ENCODE measurements at regions not wholly inside any gene's neighbourhood (a gene's known extent, or its start where the extent isn't known, plus 50 kb on each side); places are given as distances from the start of the nearest gene placed in this dataset.
A peak's percentile ranks its signal among the peaks of the same experiment; 100 is the strongest.
"Not testable (repeated sequence)": the region's sequence is repeated elsewhere in the genome, so short reads cannot be mapped to it uniquely, and the experiment has no call there.

GRCh38 chr5:126055348-126055729 lies 367.9 kb upstream of the GRAMD2B start:
- no peak for DNase-seq (ENCODE audit: low spot score)

- no peak for DNase-seq (ENCODE audit: low spot score)
Measured at GRCh38 chr5:126056352-126056751, 366.9 kb upstream of the GRAMD2B start.

- no peak for DNase-seq (ENCODE audit: low spot score)
Measured at GRCh38 chr5:126056851-126057622, 366.2 kb upstream of the GRAMD2B start.

- DNase-seq (ENCODE audit: low spot score): not testable (repeated sequence)
Measured at GRCh38 chr5:126058392-126058791, 364.8 kb upstream of the GRAMD2B start.

- no peak for DNase-seq (ENCODE audit: low spot score)
Measured at GRCh38 chr5:126062398-126063221, 360.6 kb upstream of the GRAMD2B start.

- DNase-seq (ENCODE audit: low spot score): no peak
Measured at GRCh38 chr5:126065061-126065460, 358.1 kb upstream of the GRAMD2B start.

- no peak for DNase-seq (ENCODE audit: low spot score)
Measured at GRCh38 chr5:126066836-126067235, 356.4 kb upstream of the GRAMD2B start.

GRCh38 chr5:126067404-126067803 lies 355.8 kb upstream of the GRAMD2B start:
- DNase-seq (ENCODE audit: low spot score): no peak

- DNase-seq (ENCODE audit: low spot score): no peak
Measured at GRCh38 chr5:126069329-126069728, 353.9 kb upstream of the GRAMD2B start.

- no peak for DNase-seq (ENCODE audit: low spot score)
Measured at GRCh38 chr5:126070481-126070880, 352.7 kb upstream of the GRAMD2B start.

GRCh38 chr5:126074538-126074937 lies 348.7 kb upstream of the GRAMD2B start:
- DNase-seq (ENCODE audit: low spot score): no peak

GRCh38 chr5:126079266-126079665 lies 343.9 kb upstream of the GRAMD2B start:
- no peak for DNase-seq (ENCODE audit: low spot score)

GRCh38 chr5:126081209-126081608 lies 342.0 kb upstream of the GRAMD2B start:
- no peak for DNase-seq (ENCODE audit: low spot score)

- DNase-seq (ENCODE audit: low spot score): no peak
Measured at GRCh38 chr5:126093041-126093440, 330.2 kb upstream of the GRAMD2B start.

- DNase-seq (ENCODE audit: low spot score): no peak
Measured at GRCh38 chr5:126093718-126094117, 329.5 kb upstream of the GRAMD2B start.

- DNase-seq (ENCODE audit: low spot score): no peak
Measured at GRCh38 chr5:126094991-126095390, 328.2 kb upstream of the GRAMD2B start.

GRCh38 chr5:126096442-126097006 lies 326.7 kb upstream of the GRAMD2B start:
- DNase-seq (ENCODE audit: low spot score): no peak

GRCh38 chr5:126097876-126098275 lies 325.3 kb upstream of the GRAMD2B start:
- no peak for DNase-seq (ENCODE audit: low spot score)

GRCh38 chr5:126098330-126099017 lies 324.7 kb upstream of the GRAMD2B start:
- no peak for DNase-seq (ENCODE audit: low spot score)

- DNase-seq (ENCODE audit: low spot score): no peak
Measured at GRCh38 chr5:126099077-126099476, 324.1 kb upstream of the GRAMD2B start.

GRCh38 chr5:126100767-126101166 lies 322.4 kb upstream of the GRAMD2B start:
- peak; percentile 34 for DNase-seq (ENCODE audit: low spot score)

GRCh38 chr5:126101901-126102300 lies 321.3 kb upstream of the GRAMD2B start:
- DNase-seq (ENCODE audit: low spot score): no peak

Data from D341Med (cell line).